CD4-positive, CD25-positive, alpha-beta regulatory T cell (primary cell): ENCODE measurements at regions not wholly inside any gene's neighbourhood (a gene's known extent, or its start where the extent isn't known, plus 50 kb on each side); places are given as distances from the start of the nearest gene placed in this dataset.
A peak's percentile ranks its signal among the peaks of the same experiment; 100 is the strongest.

Experiments
- ATAC-seq, 2 donors: fragments of 150-1000 bp; cut with Tn5 transposase; one replicate each; pipeline ENCODE4 v1.10.0; 2021; ENCODE audit warnings: low read depth in 2 of 2, moderate number of reproducible peaks in 2 of 2, moderate library complexity in 1 of 2
- DNase-seq, 3 donors: peaks; one replicate each; pipeline versions ENCODE4 v3.0.0 to v3.0.0-alpha.2; 2012 to 2022; ENCODE audit warnings: mixed read lengths in 1 of 3
- H3K27ac ChIP-seq: one replicate; pipeline ENCODE4 v1.7.0; 2013; ENCODE audit warnings: mild to moderate bottlenecking, low read length; ENCODE audit not compliant: insufficient read depth, poor library complexity, severe bottlenecking
- H3K27me3 ChIP-seq: one replicate; pipeline ENCODE4 v1.7.0; 2013; ENCODE audit warnings: low read length; ENCODE audit not compliant: control insufficient read depth, insufficient read depth
- H3K36me3 ChIP-seq: one replicate; pipeline ENCODE4 v1.7.0; 2013; ENCODE audit warnings: mild to moderate bottlenecking, low read length, moderate library complexity; ENCODE audit not compliant: control insufficient read depth, insufficient read depth
- H3K4me1 ChIP-seq: 2 replicates; pipeline ENCODE4 v1.7.0; 2013; ENCODE audit warnings: mild to moderate bottlenecking, low read length; ENCODE audit not compliant: insufficient read depth, control insufficient read depth, poor library complexity, severe bottlenecking
- H3K4me3 ChIP-seq: one replicate; pipeline ENCODE4 v1.7.0; 2013; ENCODE audit warnings: low read depth, mild to moderate bottlenecking, low read length, moderate library complexity
- H3K9me3 ChIP-seq, 2 experiments: 1 replicate in 1 of 2; 2 replicates in 1 of 2; pipeline ENCODE4 v1.7.0; 2013; ENCODE audit warnings: low read length in 2 of 2, mild to moderate bottlenecking in 1 of 2, moderate library complexity in 1 of 2; ENCODE audit not compliant: control insufficient read depth in 2 of 2
- H3K27ac Mint-ChIP-seq, 3 donors: one replicate each; pipeline ENCODE4 v1.8.0; 2020 to 2022; ENCODE audit warnings: mild to moderate bottlenecking in 3 of 3, mixed read lengths in 3 of 3, moderate library complexity in 2 of 3
- H3K27me3 Mint-ChIP-seq: one replicate; pipeline ENCODE4 v1.8.0; 2022; ENCODE audit warnings: mild to moderate bottlenecking, mixed read lengths
- H3K36me3 Mint-ChIP-seq: one replicate; pipeline ENCODE4 v1.8.0; 2020; ENCODE audit warnings: mixed read lengths
- H3K4me1 Mint-ChIP-seq, 4 donors: one replicate each; pipeline ENCODE4 v1.8.0; 2020 to 2022; ENCODE audit warnings: mixed read lengths in 4 of 4, mild to moderate bottlenecking in 1 of 4
- H3K4me3 Mint-ChIP-seq, 4 donors: one replicate each; pipeline ENCODE4 v1.8.0; 2020 to 2022; ENCODE audit warnings: mild to moderate bottlenecking in 4 of 4, mixed read lengths in 4 of 4, moderate library complexity in 3 of 4
- H3K9me3 Mint-ChIP-seq, 7 donors: one replicate each; pipeline ENCODE4 v1.8.0; 2020 to 2022; ENCODE audit warnings: mixed read lengths in 7 of 7, mild to moderate bottlenecking in 3 of 7, moderate library complexity in 2 of 7

DNA sequence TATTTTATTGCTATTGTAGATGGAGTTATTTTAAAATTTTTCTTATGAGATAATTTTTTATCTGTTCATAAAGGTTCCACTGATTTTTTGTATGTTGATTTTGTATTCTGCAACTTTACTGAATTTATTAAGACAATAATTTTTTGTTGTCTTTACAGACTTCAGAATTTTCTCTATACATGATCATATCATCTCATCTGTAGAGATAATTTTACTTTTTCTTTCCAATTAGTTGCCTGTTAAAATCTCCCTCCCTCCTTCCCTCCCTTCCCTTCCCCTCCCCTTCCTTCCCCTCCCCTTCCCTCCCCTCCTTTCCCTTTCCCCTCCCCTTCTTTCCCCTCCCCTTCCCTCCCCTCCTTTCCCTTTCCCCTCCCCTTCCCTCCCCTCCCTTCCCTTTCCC lies 378.1 kb downstream of the SOCS6 start:
- Histone ChIP-seq H3K9me3 (peaks cover 3 to 16% of the 10 kb centered on the region in 2 experiments), H3K27ac (no peak overlapping the region), H3K27me3 (no peaks in the 10 kb centered on the region), H3K4me3 (no peak overlapping the region), H3K4me1 (peaks cover 47% of the 10 kb centered on the region), H3K36me3 (no peaks in the 10 kb centered on the region)
- peaks cover 17 to 53% (median 31%) of the 10 kb centered on the region in 4 donors for H3K4me1 Mint-ChIP-seq
- H3K27me3 Mint-ChIP-seq: no peaks in the 10 kb centered on the region
- ATAC-seq (no peak), DNase-seq (no peak)
- H3K9me3 Mint-ChIP-seq: peaks cover 0 to 16% (median 7%) of the 10 kb centered on the region in 7 donors
- H3K4me3 Mint-ChIP-seq: no peak overlapping the region
- H3K27ac Mint-ChIP-seq: peak overlapping the region in 1 of 3 donors; percentile 5
- peaks cover 4% of the 10 kb centered on the region for H3K36me3 Mint-ChIP-seq

DNA sequence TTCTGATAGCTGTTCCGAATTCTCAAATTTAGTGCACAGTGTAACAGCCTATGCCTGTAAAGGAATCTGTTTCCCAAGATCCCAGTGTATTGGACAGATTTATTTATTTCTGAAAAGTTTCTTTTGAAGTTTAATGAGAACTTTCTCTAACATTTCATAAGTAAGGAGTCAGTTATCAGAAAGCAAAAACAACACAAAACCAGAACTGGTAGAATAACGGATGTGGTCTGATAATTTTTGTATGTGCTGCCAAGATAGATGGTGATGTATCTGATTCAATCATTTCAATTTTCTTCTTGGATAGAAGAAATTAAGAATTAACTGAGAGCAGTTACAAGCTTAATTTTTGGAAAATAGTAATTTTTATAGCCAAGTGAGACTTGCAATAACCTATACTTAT lies 374.3 kb downstream of the SOCS6 start:
- Histone ChIP-seq H3K4me3 (peak overlapping the region; percentile 45), H3K27ac (peak overlapping the region; percentile 77), H3K9me3 (peaks cover 0 to 3% of the 10 kb centered on the region in 2 experiments), H3K27me3 (no peaks in the 10 kb centered on the region), H3K4me1 (peaks cover 44% of the 10 kb centered on the region), H3K36me3 (no peaks in the 10 kb centered on the region)
- no peaks in the 10 kb centered on the region for H3K27me3 Mint-ChIP-seq
- peak overlapping the region; percentile 55 to 87 (median 74) for H3K4me3 Mint-ChIP-seq
- ATAC-seq: peak; percentile 54 to 66
- peaks cover 4% of the 10 kb centered on the region for H3K36me3 Mint-ChIP-seq
- peaks cover 23 to 65% (median 44%) of the 10 kb centered on the region in 4 donors for H3K4me1 Mint-ChIP-seq
- DNase-seq: peak in 2 of 3 donors; percentile 60 to 69
- peak overlapping the region; percentile 93 to 100 (median 95) for H3K27ac Mint-ChIP-seq
- peaks cover 0 to 9% (median 5%) of the 10 kb centered on the region in 7 donors for H3K9me3 Mint-ChIP-seq

DNA sequence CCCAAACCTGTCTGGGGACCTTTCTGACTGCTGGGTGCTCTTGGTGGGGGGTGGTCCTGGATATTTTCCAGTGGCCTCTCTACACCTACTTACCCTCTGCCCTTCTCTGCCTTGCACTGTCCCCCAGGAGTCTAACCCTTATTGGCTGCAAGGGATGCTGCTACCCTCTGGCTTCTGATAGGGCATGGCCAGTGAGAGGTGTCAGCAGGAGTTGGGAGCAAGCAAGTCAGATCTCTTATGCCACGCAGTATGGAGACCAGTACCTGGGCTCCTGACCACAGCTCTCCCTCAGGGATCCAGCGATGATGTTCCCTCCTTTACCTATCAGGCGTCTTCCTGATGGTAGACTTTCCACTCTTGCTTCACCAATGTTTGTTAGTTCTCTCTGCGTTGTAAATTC lies 373.7 kb downstream of the SOCS6 start:
- Mint-ChIP-seq H3K27me3 (no peaks in the 10 kb centered on the region), H3K4me1 (peaks cover 23 to 69% (median 44%) of the 10 kb centered on the region in 4 donors), H3K27ac (peak overlapping the region; percentile 93 to 100 (median 95)), H3K36me3 (peaks cover 4% of the 10 kb centered on the region), H3K4me3 (peak overlapping the region; percentile 55 to 87 (median 74)), H3K9me3 (peaks cover 0 to 7% (median 3%) of the 10 kb centered on the region in 7 donors)
- H3K4me3 ChIP-seq: peak overlapping the region; percentile 45
- H3K9me3 ChIP-seq: peaks cover 0 to 3% of the 10 kb centered on the region in 2 experiments
- no peaks in the 10 kb centered on the region for H3K27me3 ChIP-seq
- H3K27ac ChIP-seq: peak overlapping the region; percentile 77
- DNase-seq (no peak), ATAC-seq (no peak)
- H3K36me3 ChIP-seq: no peaks in the 10 kb centered on the region
- H3K4me1 ChIP-seq: peaks cover 44% of the 10 kb centered on the region

DNA sequence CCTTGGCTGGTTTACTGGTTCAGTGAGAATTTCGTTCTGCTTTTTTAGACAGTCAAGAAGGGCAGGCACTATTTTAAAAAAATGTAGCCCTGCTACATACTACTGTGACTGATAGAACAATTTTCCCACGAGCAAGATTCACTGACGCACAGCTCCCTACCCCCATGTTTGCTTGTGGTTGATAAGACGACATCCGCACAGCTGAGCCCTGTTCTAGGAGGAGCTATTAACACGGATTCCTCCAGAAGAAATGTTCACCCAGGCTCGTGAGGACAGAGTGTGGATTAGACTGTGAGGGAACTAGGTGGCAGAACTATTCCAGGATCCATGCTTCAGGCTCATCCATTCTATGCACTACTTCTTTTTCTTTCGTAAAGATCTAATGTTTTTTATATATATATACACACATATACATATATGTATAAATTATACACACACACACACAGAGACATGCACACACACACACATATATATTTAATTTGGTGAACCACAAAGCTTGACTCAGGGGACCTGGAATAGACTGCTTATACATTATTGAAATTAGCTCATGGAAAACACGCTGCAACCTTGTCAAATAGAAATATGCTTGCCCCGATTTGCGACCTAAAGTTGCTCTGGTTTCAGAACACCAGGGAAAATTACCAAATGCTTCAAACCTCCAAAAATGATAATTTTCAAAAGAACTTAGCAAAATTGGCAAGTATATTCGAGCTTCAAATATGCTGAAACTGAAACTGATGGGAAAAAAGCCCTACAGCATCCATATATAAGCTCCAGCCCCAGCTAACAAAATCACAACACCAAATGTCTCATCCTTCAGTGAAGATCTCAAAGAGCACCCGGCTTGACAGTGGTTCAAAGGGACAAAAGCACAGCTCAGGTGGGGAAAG lies 370.4 kb downstream of the SOCS6 start:
- Mint-ChIP-seq H3K4me3 (peak overlapping the region; percentile 62 to 74 (median 68)), H3K9me3 (peaks cover 0 to 6% (median 0%) of the 10 kb centered on the region in 7 donors), H3K27ac (peak overlapping the region; percentile 89 to 100 (median 93)), H3K27me3 (no peaks in the 10 kb centered on the region), H3K36me3 (no peaks in the 10 kb centered on the region), H3K4me1 (peaks cover 16 to 66% (median 40%) of the 10 kb centered on the region in 4 donors)
- Histone ChIP-seq H3K9me3 (no peaks in the 10 kb centered on the region), H3K27ac (peak overlapping the region; percentile 62), H3K36me3 (no peaks in the 10 kb centered on the region), H3K4me1 (peaks cover 45% of the 10 kb centered on the region), H3K27me3 (no peaks in the 10 kb centered on the region), H3K4me3 (peak overlapping the region; percentile 63)
- peak; percentile 50 to 78 (median 59) for DNase-seq
- peak; percentile 85 to 87 for ATAC-seq

DNA sequence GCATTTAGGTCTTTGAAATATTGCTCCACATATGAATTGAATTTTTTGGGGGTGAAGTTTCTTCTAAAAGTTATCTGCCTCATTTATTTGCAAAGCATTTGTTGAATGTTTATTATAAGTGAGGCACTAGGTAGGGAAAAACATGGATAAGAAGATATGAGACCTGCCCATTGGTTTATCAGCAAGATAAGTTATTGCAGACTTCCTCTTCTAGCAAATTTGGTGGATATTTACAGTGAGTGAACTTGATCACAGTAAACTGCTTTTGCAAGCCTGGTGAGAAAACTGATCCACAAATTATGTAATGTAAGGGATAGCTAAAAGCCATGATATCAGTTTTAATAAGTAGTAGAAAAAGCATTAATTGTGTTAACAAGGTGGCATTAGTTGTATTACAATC lies 364.8 kb downstream of the SOCS6 start:
- H3K27ac ChIP-seq: no peak overlapping the region
- no peak for DNase-seq
- no peaks in the 10 kb centered on the region for H3K27me3 ChIP-seq
- Mint-ChIP-seq H3K9me3 (peaks cover 0 to 15% (median 2%) of the 10 kb centered on the region in 7 donors), H3K36me3 (peaks cover 13% of the 10 kb centered on the region), H3K4me1 (peaks cover 14 to 50% (median 17%) of the 10 kb centered on the region in 4 donors), H3K4me3 (no peak overlapping the region), H3K27ac (peak overlapping the region in 1 of 3 donors; percentile 20), H3K27me3 (no peaks in the 10 kb centered on the region)
- no peaks in the 10 kb centered on the region for H3K36me3 ChIP-seq
- peaks cover 17% of the 10 kb centered on the region for H3K4me1 ChIP-seq
- no peak overlapping the region for H3K4me3 ChIP-seq
- ATAC-seq: no peak
- H3K9me3 ChIP-seq: no peaks in the 10 kb centered on the region

DNA sequence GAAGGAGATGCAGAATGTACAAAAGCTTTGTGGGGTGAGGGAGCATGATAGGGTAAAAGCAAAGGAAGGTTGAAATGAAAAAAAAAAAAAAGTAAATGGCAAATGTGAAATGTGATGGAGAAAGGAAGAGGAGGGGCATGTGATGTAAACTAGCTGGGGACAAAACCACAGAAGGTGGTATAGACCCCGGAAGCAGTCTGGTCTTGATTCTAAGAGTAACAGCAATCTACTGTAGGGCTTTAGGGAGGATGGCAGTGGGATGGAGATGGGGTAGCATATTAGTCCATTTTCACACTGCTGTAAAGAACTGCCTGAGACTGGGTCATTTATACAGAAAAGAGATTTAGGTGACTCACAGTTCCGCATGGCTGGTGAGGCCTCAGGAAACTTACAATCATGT lies 362.0 kb downstream of the SOCS6 start:
- Histone ChIP-seq H3K36me3 (no peaks in the 10 kb centered on the region), H3K27me3 (no peaks in the 10 kb centered on the region), H3K4me3 (peak overlapping the region; percentile 49), H3K9me3 (no peaks in the 10 kb centered on the region), H3K4me1 (peaks cover 18% of the 10 kb centered on the region), H3K27ac (no peak overlapping the region)
- Mint-ChIP-seq H3K9me3 (peaks cover 0 to 15% (median 2%) of the 10 kb centered on the region in 7 donors), H3K27me3 (no peaks in the 10 kb centered on the region), H3K4me3 (peak overlapping the region; percentile 23 to 75 (median 64)), H3K36me3 (peaks cover 13% of the 10 kb centered on the region), H3K27ac (peak overlapping the region; percentile 71 to 91 (median 89)), H3K4me1 (peaks cover 10 to 51% (median 22%) of the 10 kb centered on the region in 4 donors)
- ATAC-seq: peak; percentile 43 to 72
- peak in 2 of 3 donors; percentile 28 to 56 for DNase-seq

DNA sequence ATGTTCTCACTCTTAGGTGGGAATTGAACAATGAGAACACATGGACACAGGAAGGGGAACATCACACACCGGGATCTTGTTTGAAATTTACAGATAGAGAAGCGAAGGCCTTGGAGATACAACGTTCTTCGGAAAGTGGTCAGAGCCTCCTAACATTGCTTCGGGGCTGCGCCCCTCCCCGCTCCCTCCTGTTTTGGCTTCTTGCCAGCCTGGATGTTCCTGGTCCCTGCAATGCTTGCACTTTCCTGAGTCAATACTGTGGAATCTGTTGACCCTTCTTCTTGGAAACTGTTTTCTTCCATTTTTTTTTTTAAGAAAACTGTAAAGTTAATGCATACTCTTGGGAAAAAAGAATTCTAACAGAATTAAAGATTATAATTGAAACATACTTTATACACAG lies 360.8 kb downstream of the SOCS6 start:
- Mint-ChIP-seq H3K4me1 (peaks cover 17 to 56% (median 26%) of the 10 kb centered on the region in 4 donors), H3K27ac (peak overlapping the region in 1 of 3 donors; percentile 71), H3K4me3 (peak overlapping the region in 3 of 4 donors; percentile 23 to 75 (median 75)), H3K36me3 (peaks cover 13% of the 10 kb centered on the region), H3K27me3 (no peaks in the 10 kb centered on the region), H3K9me3 (peaks cover 0 to 11% (median 2%) of the 10 kb centered on the region in 7 donors)
- no peaks in the 10 kb centered on the region for H3K27me3 ChIP-seq
- H3K4me3 ChIP-seq: peak overlapping the region; percentile 28
- no peaks in the 10 kb centered on the region for H3K36me3 ChIP-seq
- no peak for DNase-seq
- H3K9me3 ChIP-seq: no peaks in the 10 kb centered on the region
- peaks cover 18% of the 10 kb centered on the region for H3K4me1 ChIP-seq
- no peak overlapping the region for H3K27ac ChIP-seq
- ATAC-seq: no peak
